Astrocyte of the cerebellum (primary cell): ENCODE measurements at regions not wholly inside any gene's neighbourhood (a gene's known extent, or its start where the extent isn't known, plus 50 kb on each side); places are given as distances from the start of the nearest gene placed in this dataset.

ENCODE experiments used
- DNase-seq: peaks from one replicate; pipeline ENCODE4 v3.0.0-alpha.2; 2011; ENCODE audit warnings: low read depth
- H3K4me3 ChIP-seq: 2 replicates; pipeline ENCODE4 v1.5.1; 2011; ENCODE audit warnings: mild to moderate bottlenecking, low read depth, low read length, moderate library complexity
- in situ Hi-C: cut with HindIII; loops from 2 replicates; pipeline ENCODE4 v1.10.0; 2017; ENCODE audit warnings: low sequenced_read_pairs
- TF ChIP-seq, protein P1 (sequence below): IDR thresholded peaks from 2 replicates; pipeline ENCODE4 v1.5.1; 2012; ENCODE audit warnings: low read length, low read depth, moderate library complexity, mild to moderate bottlenecking; ENCODE audit errors: missing control alignments

DNA sequence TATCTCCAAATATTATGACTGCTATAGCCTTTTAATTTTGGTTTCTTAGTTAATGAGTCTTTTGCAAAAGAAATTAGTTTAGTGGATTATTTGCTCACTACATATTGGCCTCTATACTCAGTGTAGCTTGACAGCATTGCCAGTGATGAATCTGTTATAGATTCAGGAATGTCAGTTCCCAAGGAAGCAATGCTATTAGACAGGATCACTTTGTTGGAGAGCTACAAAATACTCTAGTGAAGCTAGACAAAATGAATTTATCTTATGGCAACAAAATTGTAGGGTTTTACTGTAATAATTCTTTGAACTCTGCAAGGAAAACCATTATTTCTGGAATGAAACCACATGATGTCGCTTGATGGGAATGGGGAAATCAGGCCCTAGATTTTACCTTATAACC, 543.3 kb downstream of the SQOR start:
- no peak overlapping the region for H3K4me3 ChIP-seq
- DNase-seq: no peak
- TF ChIP-seq, protein P1, sequence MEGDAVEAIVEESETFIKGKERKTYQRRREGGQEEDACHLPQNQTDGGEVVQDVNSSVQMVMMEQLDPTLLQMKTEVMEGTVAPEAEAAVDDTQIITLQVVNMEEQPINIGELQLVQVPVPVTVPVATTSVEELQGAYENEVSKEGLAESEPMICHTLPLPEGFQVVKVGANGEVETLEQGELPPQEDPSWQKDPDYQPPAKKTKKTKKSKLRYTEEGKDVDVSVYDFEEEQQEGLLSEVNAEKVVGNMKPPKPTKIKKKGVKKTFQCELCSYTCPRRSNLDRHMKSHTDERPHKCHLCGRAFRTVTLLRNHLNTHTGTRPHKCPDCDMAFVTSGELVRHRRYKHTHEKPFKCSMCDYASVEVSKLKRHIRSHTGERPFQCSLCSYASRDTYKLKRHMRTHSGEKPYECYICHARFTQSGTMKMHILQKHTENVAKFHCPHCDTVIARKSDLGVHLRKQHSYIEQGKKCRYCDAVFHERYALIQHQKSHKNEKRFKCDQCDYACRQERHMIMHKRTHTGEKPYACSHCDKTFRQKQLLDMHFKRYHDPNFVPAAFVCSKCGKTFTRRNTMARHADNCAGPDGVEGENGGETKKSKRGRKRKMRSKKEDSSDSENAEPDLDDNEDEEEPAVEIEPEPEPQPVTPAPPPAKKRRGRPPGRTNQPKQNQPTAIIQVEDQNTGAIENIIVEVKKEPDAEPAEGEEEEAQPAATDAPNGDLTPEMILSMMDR: no peak
- in situ Hi-C loops: no loop called here

DNA sequence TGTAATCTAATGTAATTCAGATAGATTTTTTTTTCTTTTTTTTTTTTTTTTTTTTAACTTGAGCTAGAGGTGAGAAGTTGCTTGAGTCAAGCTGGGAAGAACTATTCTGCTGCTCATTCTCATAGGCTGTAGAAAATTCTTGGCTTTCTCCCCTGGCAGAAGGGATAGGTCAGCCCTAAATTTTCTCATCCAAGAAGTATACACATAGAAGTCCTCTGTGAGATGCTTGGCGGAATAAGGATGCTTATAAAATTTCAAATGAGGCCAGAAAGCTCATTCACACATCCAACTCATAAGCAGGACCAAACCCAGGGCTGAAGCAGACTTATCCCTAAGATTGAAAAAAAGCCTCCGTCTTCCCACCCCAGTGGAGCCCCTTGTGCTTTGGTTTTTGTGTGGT, 572.5 kb downstream of the SQOR start:
- in situ Hi-C loops: no loop called here

DNA sequence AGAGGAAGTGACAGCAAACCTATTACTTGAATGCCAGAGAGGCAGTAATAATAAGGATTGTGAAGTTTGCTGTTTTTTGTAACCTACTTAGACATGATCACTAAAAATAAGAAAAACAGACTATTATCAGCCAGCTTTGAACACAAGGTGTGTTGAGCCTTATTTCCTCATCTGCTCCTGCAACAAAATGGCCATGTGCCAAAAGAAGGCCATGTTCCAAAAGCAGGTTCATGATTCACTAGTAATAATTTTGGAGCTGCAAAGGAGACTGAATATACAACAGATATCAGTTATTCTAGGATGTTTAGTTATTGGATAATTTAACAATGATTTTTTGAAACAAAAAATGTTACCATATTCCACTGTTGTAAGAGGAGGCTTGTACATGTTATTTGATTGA, 578.7 kb downstream of the SQOR start:
- no peak for DNase-seq
- in situ Hi-C loops: no loop called here
- TF ChIP-seq, protein P1: no peak
- no peak overlapping the region for H3K4me3 ChIP-seq

More for the DNA sequence above, 572.5 kb downstream of the SQOR start:
- TF ChIP-seq, protein P1: no peak
- H3K4me3 ChIP-seq: no peak overlapping the region
- DNase-seq: no peak

DNA sequence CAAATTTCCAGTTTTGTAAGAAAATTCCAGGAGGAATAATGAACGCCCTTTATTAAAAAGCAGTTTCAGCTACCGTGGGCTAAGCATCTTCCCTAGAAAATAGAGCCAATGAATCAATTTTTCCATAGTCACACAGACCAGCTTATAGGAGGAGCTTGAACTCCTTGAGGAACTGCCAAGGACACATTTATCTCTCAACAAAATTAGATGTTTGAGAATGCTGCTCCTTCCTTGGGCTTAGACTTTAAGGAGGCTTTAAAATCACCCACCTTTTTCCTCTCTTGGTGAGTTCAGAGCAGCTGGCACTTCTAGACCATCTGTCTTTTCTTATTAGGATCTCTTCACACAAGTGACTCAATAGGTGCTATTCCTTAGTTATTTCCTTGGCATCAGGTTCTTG, 588.0 kb downstream of the SQOR start:
- TF ChIP-seq, protein P1: no peak
- in situ Hi-C loops: no loop called here
- no peak overlapping the region for H3K4me3 ChIP-seq
- DNase-seq: no peak

DNA sequence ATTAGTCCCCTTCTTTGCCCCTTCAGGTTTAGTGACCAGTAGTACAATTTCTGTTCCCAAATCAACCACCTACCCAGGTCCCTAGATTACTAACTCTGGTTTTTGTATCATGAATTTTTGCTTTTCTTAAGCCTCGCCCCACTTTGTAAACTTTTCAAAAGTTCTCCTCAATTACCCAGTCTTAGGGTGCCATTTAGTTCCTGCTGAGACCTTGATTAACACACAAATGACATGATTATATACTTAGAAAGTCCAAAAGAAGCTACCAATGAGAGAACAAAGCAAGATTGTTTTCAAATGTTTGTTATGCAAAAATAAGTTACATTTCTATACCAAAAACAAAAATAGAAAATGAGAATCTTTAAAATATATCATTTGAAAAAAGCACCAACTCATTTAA, 594.4 kb downstream of the SQOR start:
- H3K4me3 ChIP-seq: no peak overlapping the region
- no peak for DNase-seq
- in situ Hi-C loops: no loop called here
- TF ChIP-seq, protein P1: no peak

DNA sequence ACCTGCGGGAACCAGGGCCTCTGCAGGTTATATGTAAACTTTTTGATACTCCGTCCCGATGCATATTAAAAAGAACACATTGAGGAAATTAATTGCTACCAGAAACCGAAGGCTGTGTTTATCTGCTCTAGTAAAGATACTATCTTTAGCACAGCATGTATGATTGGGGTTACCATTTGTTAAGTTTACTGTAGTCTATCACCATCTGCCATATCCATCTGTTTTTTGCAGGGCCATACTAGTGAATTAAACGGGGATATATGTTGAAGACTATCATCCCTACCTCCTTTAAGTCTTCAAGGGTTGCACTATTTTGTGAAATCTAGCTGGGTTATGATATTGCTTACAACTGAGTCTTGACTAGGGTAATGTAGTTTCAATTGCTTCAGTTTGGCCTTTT, 597.0 kb downstream of the SQOR start:
- H3K4me3 ChIP-seq: no peak overlapping the region
- in situ Hi-C loops: no loop called here
- DNase-seq: no peak
- TF ChIP-seq, protein P1: no peak

DNA sequence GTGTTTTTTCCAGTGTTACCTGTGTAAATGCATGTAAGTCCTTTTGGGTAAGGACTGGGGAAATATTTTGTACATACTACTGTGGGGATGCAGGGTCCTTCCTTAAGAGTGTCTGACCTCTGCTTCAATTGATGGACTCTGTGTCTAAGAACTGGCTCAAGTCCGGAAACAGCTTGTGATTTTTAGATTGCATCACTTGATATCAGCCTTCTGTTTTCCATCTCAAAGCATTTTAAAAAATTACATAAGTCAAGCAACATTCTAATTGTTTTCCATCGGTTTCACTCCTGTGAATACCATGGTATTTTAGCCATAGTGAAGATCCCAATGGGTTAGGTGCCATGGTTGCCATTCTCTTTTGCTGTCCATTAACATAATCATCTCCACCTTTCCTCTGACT, 597.6 kb downstream of the SQOR start:
- TF ChIP-seq, protein P1: no peak
- no peak overlapping the region for H3K4me3 ChIP-seq
- no peak for DNase-seq
- in situ Hi-C loops: no loop called here
